Activated T-helper 9 cell treated with anti-CD3 and anti-CD28 coated beads, Interleukin-2, amount 50 U/mL, for 16 hours (primary cell): ENCODE measurements at regions not wholly inside any gene's neighbourhood (a gene's known extent, or its start where the extent isn't known, plus 50 kb on each side); places are given as distances from the start of the nearest gene placed in this dataset.

ENCODE experiments used
- DNase-seq: peaks from one replicate; pipeline ENCODE4 v3.0.0-alpha.2; 2020; ENCODE audit warnings: low read depth

- DNase-seq: no peak
These were observed 77.7 kb upstream of the SOX6 start for GRCh38 chr11:16434036-16434435.

GRCh38 chr11:16430674-16431073 lies 74.3 kb upstream of the SOX6 start:
- no peak for DNase-seq

- DNase-seq: no peak
These were observed 65.5 kb upstream of the SOX6 start for GRCh38 chr11:16421826-16422225.

GRCh38 chr11:16418428-16419097 lies 62.2 kb upstream of the SOX6 start:
- DNase-seq: no peak

GRCh38 chr11:16412525-16413172 lies 56.3 kb upstream of the SOX6 start:
- no peak for DNase-seq

- DNase-seq: no peak
These were observed 54.1 kb upstream of the SOX6 start for GRCh38 chr11:16410479-16410878.

- no peak for DNase-seq
These were observed 52.3 kb upstream of the SOX6 start for GRCh38 chr11:16408619-16409018.

- DNase-seq: no peak
These were observed 49.9 kb upstream of the SOX6 start for GRCh38 chr11:16406226-16406625.
